Colonic mucosa (tissue), 4 donors: ENCODE measurements at regions not wholly inside any gene's neighbourhood (a gene's known extent, or its start where the extent isn't known, plus 50 kb on each side); places are given as distances from the start of the nearest gene placed in this dataset.
A peak's percentile ranks its signal among the peaks of the same experiment; 100 is the strongest.

Source experiments
- DNase-seq: peaks from one replicate; pipeline ENCODE4 v3.0.0-alpha.2; 2020
- H3K27ac ChIP-seq: fragments of 200-600 bp; one replicate; pipeline ENCODE4 v1.8.0; 2021
- H3K27me3 ChIP-seq: fragments of 200-600 bp; one replicate; pipeline ENCODE4 v1.8.0; 2021
- H3K36me3 ChIP-seq: fragments of 200-600 bp; one replicate; pipeline ENCODE4 v1.8.0; 2021
- H3K4me1 ChIP-seq: fragments of 200-600 bp; one replicate; pipeline ENCODE4 v1.8.0; 2021; ENCODE audit warnings: mild to moderate bottlenecking
- H3K4me3 ChIP-seq: fragments of 200-600 bp; one replicate; pipeline ENCODE4 v1.8.0; 2021
- H3K9ac ChIP-seq, 2 donors: one replicate each; pipeline ENCODE4 v1.7.0; 2013; ENCODE audit warnings: control low read depth in 2 of 2, low read depth in 2 of 2, low read length in 2 of 2
- H3K9me3 ChIP-seq: fragments of 200-600 bp; one replicate; pipeline ENCODE4 v1.8.0; 2021
- CTCF ChIP-seq: fragments of 200-600 bp; IDR thresholded peaks from one replicate; pipeline ENCODE4 v1.8.0; 2022; ENCODE audit warnings: antibody characterized with exemption, mild to moderate bottlenecking
- intact Hi-C: fragments of 100-400 bp; cut with DNase I; formaldehyde crosslinking; loops from one replicate; pipeline ENCODE4 v1.14.1; 2022
- donor health status: healthy.
- donor health status: DM: no; HTN: no; CAD: no.
- donor health status: DM: no; HTN: no; CAD: no.

GRCh38 chr2:8536686-8537561 lies 144.9 kb upstream of the ID2 start:
- Histone ChIP-seq H3K9ac (no peak overlapping the region), H3K27me3 (no peaks in the 10 kb centered on the region), H3K9me3 (no peaks in the 10 kb centered on the region), H3K4me1 (peaks cover 6% of the 10 kb centered on the region), H3K4me3 (no peak overlapping the region), H3K27ac (no peak overlapping the region), H3K36me3 (no peaks in the 10 kb centered on the region)
- intact Hi-C loops: no loop called here
- TF ChIP-seq CTCF: no peak
- no peak for DNase-seq

GRCh38 chr2:8537562-8538155 lies 144.2 kb upstream of the ID2 start:
- Histone ChIP-seq H3K9ac (no peak overlapping the region), H3K27me3 (no peaks in the 10 kb centered on the region), H3K4me3 (no peak overlapping the region), H3K36me3 (no peaks in the 10 kb centered on the region), H3K9me3 (no peaks in the 10 kb centered on the region), H3K27ac (no peak overlapping the region), H3K4me1 (peaks cover 6% of the 10 kb centered on the region)
- TF ChIP-seq CTCF: no peak
- DNase-seq: no peak
- intact Hi-C loops: no loop called here

GRCh38 chr2:8538531-8538930 lies 143.3 kb upstream of the ID2 start:
- Histone ChIP-seq H3K27ac (no peak overlapping the region), H3K4me3 (no peak overlapping the region), H3K27me3 (no peaks in the 10 kb centered on the region), H3K9ac (no peak overlapping the region), H3K4me1 (peaks cover 6% of the 10 kb centered on the region), H3K36me3 (no peaks in the 10 kb centered on the region), H3K9me3 (no peaks in the 10 kb centered on the region)
- no peak for DNase-seq
- TF ChIP-seq CTCF: no peak
- intact Hi-C loops: no loop called here

- DNase-seq: peak; percentile 59
- intact Hi-C loops: no loop called here
- H3K4me3 ChIP-seq: no peak overlapping the region
- H3K4me1 ChIP-seq: peaks cover 6% of the 10 kb centered on the region
- no peaks in the 10 kb centered on the region for H3K36me3 ChIP-seq
- no peaks in the 10 kb centered on the region for H3K27me3 ChIP-seq
- H3K9me3 ChIP-seq: no peaks in the 10 kb centered on the region
- H3K27ac ChIP-seq: peak overlapping the region; percentile 46
- H3K9ac ChIP-seq: peak overlapping the region in 1 of 2 donors; percentile 74
- TF ChIP-seq CTCF: no peak
These were observed 142.8 kb upstream of the ID2 start for GRCh38 chr2:8538931-8539621.

- Histone ChIP-seq H3K27me3 (no peaks in the 10 kb centered on the region), H3K36me3 (no peaks in the 10 kb centered on the region), H3K9ac (peak overlapping the region; percentile 8 to 74), H3K27ac (peak overlapping the region; percentile 46), H3K4me3 (no peak overlapping the region), H3K9me3 (no peaks in the 10 kb centered on the region), H3K4me1 (peaks cover 6% of the 10 kb centered on the region)
- peak; percentile 76 for DNase-seq
- TF ChIP-seq CTCF: peak; percentile 18
- intact Hi-C loops: no loop called here
These were observed 141.9 kb upstream of the ID2 start for GRCh38 chr2:8539743-8540551.
